ENCODE measurements at regions not wholly inside any gene's neighbourhood (a gene's known extent, or its start where the extent isn't known, plus 50 kb on each side); places are given as distances from the start of the nearest gene placed in this dataset.
"Not testable (repeated sequence)": the region's sequence is repeated elsewhere in the genome, so short reads cannot be mapped to it uniquely, and the experiment has no call there.

DNA sequence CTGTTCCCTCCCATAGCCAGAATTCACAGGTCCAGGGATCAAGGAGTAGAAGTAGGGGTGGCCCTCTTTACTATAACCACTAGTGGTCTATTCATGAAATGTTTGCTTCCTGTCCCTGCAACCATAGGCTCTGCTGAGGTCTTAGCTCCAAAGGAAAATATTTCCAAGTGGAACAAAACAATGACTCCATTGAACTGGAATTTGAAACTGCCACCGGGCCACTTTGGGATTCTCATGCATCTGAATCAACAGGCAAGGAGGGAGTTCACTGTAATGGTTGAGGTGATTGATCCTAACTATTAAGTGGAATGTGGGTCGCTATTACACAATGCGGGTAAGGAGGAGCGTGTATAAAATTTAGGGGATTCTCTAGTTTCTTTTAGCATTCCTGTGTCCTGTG is 197.0 kb downstream of the ETNK1 start:
- no peaks in the 10 kb centered on the region for H3K36me3 ChIP-seq (ENCODE audit: insufficient read depth, low read length)
- no peak overlapping the region for H3K4me2 ChIP-seq (ENCODE audit: low read length)
- H3K9me3 ChIP-seq (replicated peaks; ENCODE audit: low read length): no peaks in the 10 kb centered on the region
- H3K27me3 ChIP-seq (ENCODE audit: control insufficient read depth, insufficient read depth, low read length): no peaks in the 10 kb centered on the region
- H3K4me3 ChIP-seq (ENCODE audit: low read length): no peak overlapping the region
- H3K9ac ChIP-seq (ENCODE audit: low read depth, low read length): no peak overlapping the region
- H3K4me1 ChIP-seq (ENCODE audit: control insufficient read depth, insufficient read depth, low read length): no peaks in the 10 kb centered on the region

GRCh38 chr12:22826026-22826425 is 201.1 kb downstream of the ETNK1 start:
- Histone ChIP-seq H3K36me3 (ENCODE audit: insufficient read depth, low read length) (no peaks in the 10 kb centered on the region), H3K4me2 (ENCODE audit: low read length) (no peak overlapping the region), H3K4me1 (ENCODE audit: control insufficient read depth, insufficient read depth, low read length) (no peaks in the 10 kb centered on the region), H3K27me3 (ENCODE audit: control insufficient read depth, insufficient read depth, low read length) (no peaks in the 10 kb centered on the region), H3K9ac (ENCODE audit: low read depth, low read length) (no peak overlapping the region), H3K4me3 (ENCODE audit: low read length) (no peak overlapping the region), H3K9me3 (replicated peaks; ENCODE audit: low read length) (no peaks in the 10 kb centered on the region)

DNA sequence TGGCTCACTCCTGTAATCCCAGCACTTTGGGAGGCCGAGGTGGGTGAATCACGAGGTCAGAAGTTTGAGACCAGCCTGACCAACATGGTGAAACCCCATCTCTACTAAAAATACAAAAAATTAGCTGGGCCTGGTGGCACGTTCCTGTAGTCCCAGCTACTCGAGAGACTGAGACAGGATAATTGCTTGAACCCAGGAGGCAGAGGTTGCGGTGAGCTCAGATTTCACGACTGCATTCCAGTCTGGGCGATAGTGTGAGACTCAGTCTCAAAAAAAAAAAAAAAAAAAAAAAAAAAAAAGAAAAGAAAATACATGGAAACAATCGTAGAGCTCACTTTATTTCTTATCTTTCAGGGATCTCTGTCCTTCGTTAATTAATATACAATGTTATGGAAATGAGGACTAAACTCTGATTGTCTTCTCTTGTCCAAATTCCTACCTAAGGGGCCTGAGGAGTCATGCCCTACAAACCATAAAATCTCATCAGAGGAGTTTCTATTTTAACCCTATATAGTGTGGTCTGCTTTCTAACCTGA is 201.5 kb downstream of the ETNK1 start:
- H3K4me2 ChIP-seq (ENCODE audit: low read length); H3K9me3 ChIP-seq (replicated peaks; ENCODE audit: low read length); H3K36me3 ChIP-seq (ENCODE audit: insufficient read depth, low read length); H3K4me1 ChIP-seq (ENCODE audit: control insufficient read depth, insufficient read depth, low read length); H3K27me3 ChIP-seq (ENCODE audit: control insufficient read depth, insufficient read depth, low read length); H3K9ac ChIP-seq (ENCODE audit: low read depth, low read length); H3K4me3 ChIP-seq (ENCODE audit: low read length): not testable (repeated sequence)

DNA sequence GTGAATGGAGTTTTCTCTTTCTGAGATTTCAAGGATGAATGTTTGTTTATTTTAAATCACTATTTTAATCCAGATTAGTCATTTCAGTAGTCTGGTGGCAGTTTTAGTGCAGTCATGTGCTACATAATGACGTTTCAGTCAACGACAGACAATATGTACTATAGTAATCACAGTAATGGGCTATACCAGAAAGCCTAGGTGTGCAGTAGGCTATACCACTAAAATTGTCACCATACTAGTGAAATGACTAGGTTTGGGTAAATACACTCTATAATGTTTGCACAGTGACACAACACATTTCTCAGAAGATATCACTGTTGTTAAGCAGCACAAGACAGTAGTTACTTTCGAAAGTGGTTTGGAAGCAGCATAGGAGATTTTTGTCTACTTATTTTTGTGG is 203.1 kb downstream of the ETNK1 start:
- Histone ChIP-seq H3K36me3 (ENCODE audit: insufficient read depth, low read length) (no peaks in the 10 kb centered on the region), H3K9me3 (replicated peaks; ENCODE audit: low read length) (no peaks in the 10 kb centered on the region), H3K4me1 (ENCODE audit: control insufficient read depth, insufficient read depth, low read length) (no peaks in the 10 kb centered on the region), H3K27me3 (ENCODE audit: control insufficient read depth, insufficient read depth, low read length) (no peaks in the 10 kb centered on the region), H3K9ac (ENCODE audit: low read depth, low read length) (no peak overlapping the region), H3K4me2 (ENCODE audit: low read length) (no peak overlapping the region), H3K4me3 (ENCODE audit: low read length) (no peak overlapping the region)

DNA sequence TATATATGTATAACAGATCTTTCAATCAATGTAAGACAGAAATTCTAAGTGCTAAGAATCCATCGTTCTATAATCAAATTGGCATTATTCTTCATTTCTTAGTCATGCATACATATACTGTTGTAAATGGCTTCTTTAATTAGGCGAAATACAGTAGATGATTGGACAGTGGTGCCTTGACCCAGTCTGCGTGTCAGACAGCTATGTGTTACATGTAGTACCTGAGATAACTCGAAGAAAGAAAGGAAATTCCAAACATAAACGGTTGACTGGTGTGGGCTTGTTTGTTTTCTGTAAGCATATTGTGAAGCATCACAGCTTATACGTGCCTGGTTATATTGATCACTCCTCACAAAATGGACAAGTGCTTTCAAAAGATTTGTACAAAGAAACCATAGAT is 210.5 kb downstream of the ETNK1 start:
- Histone ChIP-seq H3K4me3 (ENCODE audit: low read length) (no peak overlapping the region), H3K4me1 (ENCODE audit: control insufficient read depth, insufficient read depth, low read length) (no peaks in the 10 kb centered on the region), H3K36me3 (ENCODE audit: insufficient read depth, low read length) (no peaks in the 10 kb centered on the region), H3K4me2 (ENCODE audit: low read length) (no peak overlapping the region), H3K27me3 (ENCODE audit: control insufficient read depth, insufficient read depth, low read length) (no peaks in the 10 kb centered on the region), H3K9ac (ENCODE audit: low read depth, low read length) (no peak overlapping the region), H3K9me3 (replicated peaks; ENCODE audit: low read length) (no peaks in the 10 kb centered on the region)

DNA sequence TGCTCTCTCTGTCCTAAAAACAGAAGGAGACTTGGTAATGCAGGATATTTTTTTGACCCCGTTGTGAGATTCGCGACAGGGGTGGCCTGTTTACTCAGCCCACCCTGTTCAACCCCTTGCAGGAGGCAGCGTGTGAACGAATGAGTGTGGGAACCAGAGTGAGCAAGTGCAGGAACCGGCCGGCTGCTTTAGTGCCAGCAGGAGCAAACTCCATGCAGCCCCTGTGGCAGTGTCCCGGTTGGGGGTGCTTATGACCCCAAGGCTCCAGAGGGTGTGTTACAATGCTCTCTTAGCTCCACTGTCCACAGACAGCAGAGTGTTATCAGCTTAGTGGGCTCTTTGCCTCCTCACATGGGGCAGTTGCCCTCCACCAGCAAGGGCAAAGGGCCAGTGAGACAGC is 225.2 kb downstream of the ETNK1 start:
- Histone ChIP-seq H3K9me3 (replicated peaks; ENCODE audit: low read length) (no peaks in the 10 kb centered on the region), H3K4me3 (ENCODE audit: low read length) (no peak overlapping the region), H3K27me3 (ENCODE audit: control insufficient read depth, insufficient read depth, low read length) (no peaks in the 10 kb centered on the region), H3K4me1 (ENCODE audit: control insufficient read depth, insufficient read depth, low read length) (no peaks in the 10 kb centered on the region), H3K36me3 (ENCODE audit: insufficient read depth, low read length) (no peaks in the 10 kb centered on the region), H3K4me2 (ENCODE audit: low read length) (no peak overlapping the region), H3K9ac (ENCODE audit: low read depth, low read length) (no peak overlapping the region)

DNA sequence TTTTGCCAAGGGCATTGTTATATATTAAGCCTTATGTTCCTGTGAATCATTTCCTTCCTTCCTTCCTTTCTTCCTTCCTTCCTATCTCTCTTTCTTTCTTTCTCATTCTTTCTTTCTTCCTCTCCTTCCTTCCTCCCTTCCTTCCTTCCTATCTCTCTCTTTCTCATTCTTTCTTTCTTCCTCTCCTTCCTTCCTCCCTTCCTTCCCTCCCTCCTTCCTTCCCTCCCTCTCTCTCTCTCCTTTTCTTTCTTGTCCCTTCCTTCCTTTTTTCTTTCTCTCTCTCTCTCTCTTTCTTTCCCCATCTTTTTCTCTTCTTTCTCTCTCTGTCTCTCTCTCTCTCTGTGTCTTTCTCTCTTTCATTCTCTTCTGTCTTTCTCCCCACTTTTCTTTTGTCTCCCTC is 226.6 kb downstream of the ETNK1 start:
- H3K36me3 ChIP-seq (ENCODE audit: insufficient read depth, low read length): no peaks in the 10 kb centered on the region
- no peak overlapping the region for H3K9ac ChIP-seq (ENCODE audit: low read depth, low read length)
- no peaks in the 10 kb centered on the region for H3K27me3 ChIP-seq (ENCODE audit: control insufficient read depth, insufficient read depth, low read length)
- no peaks in the 10 kb centered on the region for H3K9me3 ChIP-seq (replicated peaks; ENCODE audit: low read length)
- H3K4me2 ChIP-seq (ENCODE audit: low read length): no peak overlapping the region
- H3K4me3 ChIP-seq (ENCODE audit: low read length): no peak overlapping the region
- H3K4me1 ChIP-seq (ENCODE audit: control insufficient read depth, insufficient read depth, low read length): no peaks in the 10 kb centered on the region

GRCh38 chr12:22855456-22855855 is 230.5 kb downstream of the ETNK1 start:
- H3K36me3 ChIP-seq (ENCODE audit: insufficient read depth, low read length): no peaks in the 10 kb centered on the region

DNA sequence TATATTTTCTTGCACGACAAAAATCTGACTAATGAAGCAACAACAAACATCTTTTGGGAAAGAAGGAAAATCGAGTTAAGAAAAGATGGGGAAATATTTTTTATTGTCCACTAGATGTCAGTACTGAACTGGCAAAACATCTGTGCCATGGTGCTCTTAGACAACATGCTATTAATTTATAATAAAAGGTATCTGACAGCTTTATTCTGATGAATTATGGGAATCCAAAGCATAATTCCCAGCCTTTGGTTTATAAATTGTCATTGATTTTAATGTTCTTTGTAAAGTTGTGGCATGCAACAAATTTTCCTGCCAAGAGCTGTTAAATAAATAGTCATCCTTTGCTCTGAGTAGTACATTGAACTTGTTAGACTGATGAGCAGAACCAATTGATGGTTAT is 231.2 kb downstream of the ETNK1 start:
- no peak overlapping the region for H3K9ac ChIP-seq (ENCODE audit: low read depth, low read length)
- H3K27me3 ChIP-seq (ENCODE audit: control insufficient read depth, insufficient read depth, low read length): no peaks in the 10 kb centered on the region
- H3K9me3 ChIP-seq (replicated peaks; ENCODE audit: low read length): no peaks in the 10 kb centered on the region

More at GRCh38 chr12:22855456-22855855, 230.5 kb downstream of the ETNK1 start:
- no peak overlapping the region for H3K4me2 ChIP-seq (ENCODE audit: low read length)
- no peaks in the 10 kb centered on the region for H3K4me1 ChIP-seq (ENCODE audit: control insufficient read depth, insufficient read depth, low read length)
- no peak overlapping the region for H3K4me3 ChIP-seq (ENCODE audit: low read length)
- no peaks in the 10 kb centered on the region for H3K9me3 ChIP-seq (replicated peaks; ENCODE audit: low read length)
- H3K9ac ChIP-seq (ENCODE audit: low read depth, low read length): no peak overlapping the region
- no peaks in the 10 kb centered on the region for H3K27me3 ChIP-seq (ENCODE audit: control insufficient read depth, insufficient read depth, low read length)

GRCh38 chr12:22858849-22859570 is 234.0 kb downstream of the ETNK1 start:
- Histone ChIP-seq H3K4me2 (ENCODE audit: low read length) (no peak overlapping the region), H3K9ac (ENCODE audit: low read depth, low read length) (no peak overlapping the region), H3K9me3 (replicated peaks; ENCODE audit: low read length) (no peaks in the 10 kb centered on the region), H3K36me3 (ENCODE audit: insufficient read depth, low read length) (no peaks in the 10 kb centered on the region), H3K4me3 (ENCODE audit: low read length) (no peak overlapping the region), H3K4me1 (ENCODE audit: control insufficient read depth, insufficient read depth, low read length) (no peaks in the 10 kb centered on the region), H3K27me3 (ENCODE audit: control insufficient read depth, insufficient read depth, low read length) (no peaks in the 10 kb centered on the region)

More for the DNA sequence above, 231.2 kb downstream of the ETNK1 start:
- Histone ChIP-seq H3K4me3 (ENCODE audit: low read length) (no peak overlapping the region), H3K4me1 (ENCODE audit: control insufficient read depth, insufficient read depth, low read length) (no peaks in the 10 kb centered on the region), H3K36me3 (ENCODE audit: insufficient read depth, low read length) (no peaks in the 10 kb centered on the region), H3K4me2 (ENCODE audit: low read length) (no peak overlapping the region)

DNA sequence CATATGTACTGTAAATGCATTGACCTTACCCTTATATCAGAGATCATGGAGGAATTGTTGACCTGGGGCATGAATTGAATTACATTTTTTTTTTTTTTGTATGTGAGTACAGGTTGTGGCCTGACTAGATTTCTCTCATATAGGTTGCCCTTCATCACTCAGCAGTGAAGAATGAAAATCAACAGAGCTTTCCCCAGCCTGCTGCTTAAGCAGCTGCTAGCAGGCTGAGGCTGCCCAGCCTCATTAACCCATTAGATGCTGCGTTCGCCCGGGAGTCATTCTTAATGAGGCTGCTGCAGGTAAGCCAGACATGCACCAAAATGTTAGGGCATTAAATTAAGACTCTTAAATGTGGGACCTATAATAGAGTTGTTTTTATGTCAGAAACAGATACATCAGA is 236.0 kb downstream of the ETNK1 start:
- Histone ChIP-seq H3K4me1 (ENCODE audit: control insufficient read depth, insufficient read depth, low read length) (no peaks in the 10 kb centered on the region), H3K4me3 (ENCODE audit: low read length) (no peak overlapping the region), H3K36me3 (ENCODE audit: insufficient read depth, low read length) (no peaks in the 10 kb centered on the region), H3K4me2 (ENCODE audit: low read length) (no peak overlapping the region), H3K27me3 (ENCODE audit: control insufficient read depth, insufficient read depth, low read length) (no peaks in the 10 kb centered on the region), H3K9me3 (replicated peaks; ENCODE audit: low read length) (no peaks in the 10 kb centered on the region), H3K9ac (ENCODE audit: low read depth, low read length) (no peak overlapping the region)

DNA sequence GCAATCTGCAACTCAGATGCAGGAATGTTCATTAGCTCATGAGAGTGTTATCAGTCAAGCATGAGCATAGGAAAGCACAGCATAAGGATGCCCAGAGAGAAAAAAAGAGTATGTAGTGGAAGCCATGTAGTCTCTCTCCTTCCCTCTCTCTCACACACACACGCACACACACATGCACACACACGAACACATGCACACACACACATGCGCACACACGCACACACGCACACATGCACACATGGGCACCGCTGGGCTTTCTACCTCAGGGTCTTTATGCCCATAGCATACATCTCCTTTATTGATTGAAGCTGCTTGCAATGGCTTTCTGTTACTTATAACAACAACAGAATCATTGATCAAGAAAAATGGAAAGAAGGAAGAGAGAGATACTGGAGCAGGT is 240.9 kb downstream of the ETNK1 start:
- no peak overlapping the region for H3K9ac ChIP-seq (ENCODE audit: low read depth, low read length)
- no peak overlapping the region for H3K4me2 ChIP-seq (ENCODE audit: low read length)
- no peaks in the 10 kb centered on the region for H3K36me3 ChIP-seq (ENCODE audit: insufficient read depth, low read length)
- H3K4me3 ChIP-seq (ENCODE audit: low read length): no peak overlapping the region
- H3K4me1 ChIP-seq (ENCODE audit: control insufficient read depth, insufficient read depth, low read length): no peaks in the 10 kb centered on the region
- H3K9me3 ChIP-seq (replicated peaks; ENCODE audit: low read length): no peaks in the 10 kb centered on the region
- no peaks in the 10 kb centered on the region for H3K27me3 ChIP-seq (ENCODE audit: control insufficient read depth, insufficient read depth, low read length)
